ENCODE measurements at regions not wholly inside any gene's neighbourhood (a gene's known extent, or its start where the extent isn't known, plus 50 kb on each side); places are given as distances from the start of the nearest gene placed in this dataset.
"Not testable (repeated sequence)": the region's sequence is repeated elsewhere in the genome, so short reads cannot be mapped to it uniquely, and the experiment has no call there.

GRCh38 chr15:30470601-30471365 lies 56.7 kb upstream of the GOLGA8R start:
- H3K4me3 ChIP-seq, result peak overlapping the region; percentile 43
- DNase-seq (ENCODE audit: low read depth in 1 of 2, low spot score in 1 of 2); FAIRE-seq; POLR2A ChIA-PET; H3K4me2 ChIP-seq; H3K9me3 ChIP-seq; H3K4me1 ChIP-seq; CTCF ChIA-PET: not testable (repeated sequence)
- H3K27ac ChIP-seq, result peak overlapping the region; percentile 70 to 77; a peak in 5 of 6 replicates
- no CpG with 5 or more reads among the region's 89 CpGs for WGBS (ENCODE audit: missing lambda C conversion rate)
- peak; percentile 38; the same call in 1 of the 2 replicates for TF ChIP-seq PHF8 (IDR thresholded peaks at IDR 0.05; ENCODE audit: borderline replicate concordance, low read depth)
- peak; percentile 95 for ATAC-seq

GRCh38 chr15:30471366-30471749 lies 57.3 kb upstream of the GOLGA8R start:
- DNase-seq (ENCODE audit: low read depth in 1 of 2, low spot score in 1 of 2); CTCF ChIA-PET; POLR2A ChIA-PET; H3K4me1 ChIP-seq; H3K4me2 ChIP-seq; ATAC-seq; FAIRE-seq; H3K9me3 ChIP-seq: not testable (repeated sequence)
- Histone ChIP-seq H3K4me3 (peak overlapping the region; percentile 43), H3K27ac (peak overlapping the region; percentile 70 to 77; a peak in 5 of 6 replicates)
- no CpG with 5 or more reads among the region's 34 CpGs for WGBS (ENCODE audit: missing lambda C conversion rate)

DNA sequence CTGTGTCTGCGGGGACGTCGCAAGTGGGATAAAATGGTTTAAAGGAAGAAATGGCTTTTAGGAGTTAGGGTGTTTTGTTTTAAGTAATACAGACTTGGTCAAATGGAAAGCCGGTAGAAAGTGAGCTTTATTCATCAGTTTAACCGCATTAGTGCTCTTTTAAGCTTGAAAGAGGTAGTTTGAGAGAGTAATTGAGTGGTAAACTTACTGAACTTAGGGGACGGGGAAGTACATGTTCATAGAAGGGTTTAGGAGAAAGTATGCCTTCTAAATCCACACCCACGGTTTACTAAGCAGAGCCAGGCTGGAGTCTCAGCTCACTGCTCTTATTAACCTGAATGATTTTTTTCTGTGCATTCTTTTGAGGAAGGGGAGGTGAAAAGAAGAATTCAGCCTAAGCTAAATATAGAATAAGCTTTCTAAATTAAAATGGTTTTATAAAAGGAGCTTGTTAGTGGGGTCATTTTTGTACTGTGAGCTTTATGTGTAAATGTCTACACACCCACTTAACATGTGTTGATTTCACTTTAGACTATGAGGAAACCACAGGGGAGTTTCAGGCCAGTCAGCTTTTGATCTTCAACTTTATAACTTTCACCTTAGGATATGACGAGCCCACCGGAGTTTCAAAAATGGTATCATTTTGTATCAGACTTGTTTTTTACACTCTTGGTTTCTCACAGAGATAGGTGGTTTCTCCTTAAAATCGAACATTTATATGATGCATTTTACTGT lies 57.9 kb upstream of the GOLGA8R start:
- CTCF ChIA-PET; H3K27ac ChIP-seq; H3K9me3 ChIP-seq; H3K4me1 ChIP-seq; FAIRE-seq; POLR2A ChIA-PET; H3K4me3 ChIP-seq; ATAC-seq; DNase-seq (ENCODE audit: low read depth in 1 of 2, low spot score in 1 of 2); H3K4me2 ChIP-seq: not testable (repeated sequence)
- no CpG with 5 or more reads among the region's 10 CpGs for WGBS (ENCODE audit: missing lambda C conversion rate)

DNA sequence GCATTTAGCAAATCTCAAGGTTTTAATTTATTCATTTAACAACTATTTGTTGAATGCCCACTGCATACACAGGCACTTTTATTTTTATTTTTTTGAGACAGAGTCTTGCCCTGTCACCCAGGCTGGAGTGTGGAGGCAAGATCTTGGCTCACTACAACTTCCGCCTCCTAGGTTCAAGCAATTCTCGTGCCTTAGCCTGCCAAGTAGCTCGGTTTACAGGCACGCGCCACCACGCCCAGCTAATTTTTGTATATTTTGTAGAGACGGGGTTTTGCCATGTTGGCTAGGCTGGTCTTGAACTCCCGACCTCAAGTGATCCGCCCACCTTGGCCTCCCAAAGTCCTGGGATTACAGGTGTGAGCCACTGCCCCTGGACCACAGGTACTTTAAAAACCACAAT lies 67.0 kb upstream of the GOLGA8Q start:
- Histone ChIP-seq H3K4me2 (peak overlapping the region; percentile 23; the same call in 1 of the 3 replicates), H3K27ac (peak overlapping the region; percentile 53 to 63; a peak in 4 of 6 replicates)
- DNase-seq (ENCODE audit: low read depth in 1 of 2, low spot score in 1 of 2); FAIRE-seq; H3K4me3 ChIP-seq; H3K9me3 ChIP-seq; CTCF ChIA-PET; H3K4me1 ChIP-seq; ATAC-seq; POLR2A ChIA-PET: not testable (repeated sequence)
- WGBS (ENCODE audit: missing lambda C conversion rate), result 85% methylated on average over 9 of the region's 9 CpGs

DNA sequence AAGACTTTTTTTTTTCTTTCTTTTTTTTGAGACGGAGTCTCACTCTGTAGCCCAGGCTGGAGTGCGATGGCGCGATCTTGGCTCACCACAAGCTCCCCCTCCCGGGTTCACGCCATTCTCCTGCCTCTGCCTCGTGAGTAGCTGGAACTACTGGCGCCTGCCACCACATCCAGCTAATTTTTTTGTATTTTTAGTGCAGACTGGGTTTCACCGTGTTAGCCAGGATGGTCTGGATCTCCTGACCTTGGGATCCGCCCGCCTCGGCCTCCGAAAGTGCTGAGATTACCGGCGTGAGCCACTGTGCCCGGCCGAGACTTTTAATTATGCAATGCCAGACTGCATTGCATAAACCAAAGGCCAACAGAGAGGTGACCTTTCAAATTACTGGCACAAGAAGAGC lies 62.6 kb upstream of the GOLGA8Q start:
- H3K4me3 ChIP-seq; POLR2A ChIA-PET; H3K9me3 ChIP-seq; CTCF ChIA-PET; H3K4me1 ChIP-seq; DNase-seq (ENCODE audit: low read depth in 1 of 2, low spot score in 1 of 2); H3K27ac ChIP-seq; FAIRE-seq; ATAC-seq; H3K4me2 ChIP-seq: not testable (repeated sequence)
- 89% methylated on average over 17 of the region's 17 CpGs for WGBS (ENCODE audit: missing lambda C conversion rate)

DNA sequence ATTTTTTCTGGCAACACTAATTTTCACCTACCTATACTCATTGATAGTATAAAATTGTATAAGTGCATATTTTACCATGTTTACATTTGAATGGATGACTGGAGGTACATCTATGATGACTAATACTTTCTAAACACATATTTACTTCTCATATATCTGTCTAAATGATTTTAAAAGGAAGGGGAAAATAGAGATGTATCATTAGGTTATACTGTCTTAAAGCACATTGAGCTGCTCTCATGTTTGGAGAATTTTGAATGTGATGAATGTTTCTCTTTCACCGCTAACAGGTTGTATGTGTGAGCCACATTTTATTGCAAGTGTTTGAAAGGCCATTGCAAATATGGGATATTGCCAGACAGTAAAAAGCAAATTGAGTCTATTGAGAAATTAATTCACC lies 61.5 kb upstream of the GOLGA8Q start:
- CTCF ChIA-PET; H3K4me3 ChIP-seq; H3K4me2 ChIP-seq; ATAC-seq; H3K27ac ChIP-seq; POLR2A ChIA-PET; H3K4me1 ChIP-seq; FAIRE-seq; H3K9me3 ChIP-seq; DNase-seq (ENCODE audit: low read depth in 1 of 2, low spot score in 1 of 2); TF ChIP-seq FOSL2 (IDR thresholded peaks at IDR 0.05): not testable (repeated sequence)
- TF ChIP-seq FOSL2 (CRISPR knock-in tag; IDR thresholded peaks at IDR 0.05), result 0 out of 2 replicates have a peak, but pooled peaks have one; percentile 17
- 65% methylated on average over 1 of the region's 1 CpG for WGBS (ENCODE audit: missing lambda C conversion rate)

GRCh38 chr15:30493947-30494346 lies 57.9 kb upstream of the GOLGA8Q start:
- FAIRE-seq; DNase-seq (ENCODE audit: low read depth in 1 of 2, low spot score in 1 of 2); ATAC-seq; H3K9me3 ChIP-seq; CTCF ChIA-PET; H3K4me3 ChIP-seq; H3K27ac ChIP-seq; H3K4me1 ChIP-seq; POLR2A ChIA-PET; H3K4me2 ChIP-seq: not testable (repeated sequence)
- no CpG with 5 or more reads among the region's 1 CpG for WGBS (ENCODE audit: missing lambda C conversion rate)

GRCh38 chr15:30497275-30497674 lies 54.6 kb upstream of the GOLGA8Q start:
- H3K27ac ChIP-seq; DNase-seq (ENCODE audit: low read depth in 1 of 2, low spot score in 1 of 2); H3K4me3 ChIP-seq; H3K4me2 ChIP-seq; H3K9me3 ChIP-seq; H3K4me1 ChIP-seq; ATAC-seq; CTCF ChIA-PET; POLR2A ChIA-PET: not testable (repeated sequence)
- FAIRE-seq, result peak; percentile 43

GRCh38 chr15:30499233-30499632 lies 52.6 kb upstream of the GOLGA8Q start:
- H3K4me3 ChIP-seq; ATAC-seq; H3K9me3 ChIP-seq; H3K4me2 ChIP-seq; H3K27ac ChIP-seq; H3K4me1 ChIP-seq; CTCF ChIA-PET; DNase-seq (ENCODE audit: low read depth in 1 of 2, low spot score in 1 of 2); FAIRE-seq; POLR2A ChIA-PET: not testable (repeated sequence)
- WGBS (ENCODE audit: missing lambda C conversion rate), result no CpG with 5 or more reads among the region's 7 CpGs

DNA sequence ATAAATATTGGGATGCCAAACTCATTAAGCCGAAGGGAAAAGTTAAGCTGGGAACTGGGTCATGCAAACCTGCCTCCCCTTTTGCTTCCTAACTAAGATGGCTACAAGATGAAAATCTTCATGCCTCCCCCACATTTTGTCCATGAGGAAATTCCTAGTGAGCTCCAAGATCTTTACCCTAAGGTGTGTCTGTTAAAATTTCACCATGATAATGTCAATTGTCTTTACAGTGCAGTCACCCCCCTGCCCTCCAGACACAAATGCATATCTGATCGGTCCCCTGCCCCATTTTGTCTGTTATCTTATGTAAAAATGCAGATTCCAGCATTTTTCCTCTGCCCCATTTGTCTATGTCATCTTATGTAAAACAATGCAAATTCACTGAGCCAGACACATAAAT lies 51.3 kb upstream of the GOLGA8Q start:
- WGBS (ENCODE audit: missing lambda C conversion rate), result 88% methylated on average over 1 of the region's 2 CpGs
- H3K4me2 ChIP-seq; H3K4me3 ChIP-seq; H3K4me1 ChIP-seq; FAIRE-seq; H3K9me3 ChIP-seq; CTCF ChIA-PET; ATAC-seq; POLR2A ChIA-PET; H3K27ac ChIP-seq; DNase-seq (ENCODE audit: low read depth in 1 of 2, low spot score in 1 of 2): not testable (repeated sequence)

Data from A549 (cell line).